Hepatocyte (in vitro differentiated cells): ENCODE measurements at regions not wholly inside any gene's neighbourhood (a gene's known extent, or its start where the extent isn't known, plus 50 kb on each side); places are given as distances from the start of the nearest gene placed in this dataset.

Experiments used
- CTCF ChIP-seq: fragments of 200-600 bp; sonication (generic); IDR thresholded peaks from 2 replicates; pipeline ENCODE4 v1.5.1; 2016; ENCODE audit warnings: antibody characterized with exemption, mild to moderate bottlenecking; ENCODE audit not compliant: poor library complexity
- EZH2 ChIP-seq: fragments of 200-600 bp; sonication (generic); IDR thresholded peaks from 2 replicates; pipeline ENCODE4 v1.6.1; 2016; ENCODE audit warnings: antibody characterized with exemption, mild to moderate bottlenecking, borderline replicate concordance

- TF ChIP-seq CTCF (no peak), EZH2 (no peak)
Observed at GRCh38 chr18:51734576-51734975, 537.1 kb upstream of the MEX3C start.
